H1 (cell line): ENCODE measurements at regions not wholly inside any gene's neighbourhood (a gene's known extent, or its start where the extent isn't known, plus 50 kb on each side); places are given as distances from the start of the nearest gene placed in this dataset.

ENCODE experiments used
- CTCF ChIA-PET: fragments of 300-600 bp; sonication (Branson Sonifier 250); formaldehyde crosslinking; loops from one replicate; lab custom pipeline; 2021; ENCODE audit not compliant: partially characterized antibody; lab: Charles Lee
- POLR2A ChIA-PET: fragments of 300-600 bp; sonication (Branson Sonifier 250); formaldehyde crosslinking; loops from one replicate; lab custom pipeline; 2021; ENCODE audit warnings: inconsistent platforms; ENCODE audit not compliant: partially characterized antibody; lab: Charles Lee
- DNase-seq, 2 experiments: peaks; one replicate each; pipeline versions ENCODE4 v3.0.0 to v3.0.0-alpha.2; 2010 to 2022; ENCODE audit warnings: low spot score in 2 of 2, low read depth in 1 of 2, mixed read lengths in 1 of 2
- FAIRE-seq: peaks from 2 replicates; lab custom pipeline; 2011; peaks lifted over from hg19 to GRCh38; lab: Jason Lieb, UNC
- H2AFZ ChIP-seq: 2 replicates; pipeline ENCODE4 v1.8.1; 2012; ENCODE audit warnings: low read length, inconsistent platforms
- H2AK5ac ChIP-seq: 2 replicates; pipeline ENCODE4 v1.6.1; 2013; ENCODE audit warnings: low read depth, low read length
- H2BK120ac ChIP-seq: replicated peaks from 2 replicates; pipeline ENCODE3; 2013; ENCODE audit warnings: low read depth, low read length, inconsistent platforms
- H2BK12ac ChIP-seq: 2 replicates; pipeline ENCODE4 v1.6.1; 2013; ENCODE audit warnings: low read depth, low read length
- H2BK15ac ChIP-seq: 2 replicates; pipeline ENCODE4 v1.6.1; 2013; ENCODE audit warnings: low read length
- H2BK20ac ChIP-seq: 2 replicates; pipeline ENCODE4 v1.6.1; 2013; ENCODE audit warnings: low read length
- H2BK5ac ChIP-seq: 2 replicates; pipeline ENCODE4 v1.6.1; 2013; ENCODE audit warnings: low read depth, low read length
- H3K14ac ChIP-seq: 2 replicates; pipeline ENCODE4 v1.6.1; 2013; ENCODE audit warnings: inconsistent platforms; ENCODE audit not compliant: insufficient read length
- H3K18ac ChIP-seq: 2 replicates; pipeline ENCODE4 v1.6.1; 2013; ENCODE audit warnings: low read length; ENCODE audit errors: extremely low read depth
- H3K23ac ChIP-seq: 2 replicates; pipeline ENCODE4 v1.6.1; 2013; ENCODE audit warnings: inconsistent platforms; ENCODE audit not compliant: insufficient read length
- H3K23me2 ChIP-seq: 2 replicates; pipeline ENCODE4 v1.6.1; 2013; ENCODE audit warnings: low read depth, low read length
- H3K27ac ChIP-seq: 2 replicates; pipeline ENCODE4 v1.6.1; 2011; ENCODE audit warnings: low read depth, low read length, inconsistent platforms
- H3K27me3 ChIP-seq, 4 experiments: replicated peaks in 1 of 4; 1 replicate in 1 of 4; 2 replicates in 3 of 4; pipeline versions ENCODE4 v1.6.1 to v1.8.1; 2011 to 2013; ENCODE audit warnings: low read length in 3 of 4, mild to moderate bottlenecking in 3 of 4, inconsistent platforms in 2 of 4, mixed read lengths in 2 of 4, moderate library complexity in 1 of 4; ENCODE audit not compliant: control insufficient read depth in 3 of 4, insufficient read depth in 3 of 4; ENCODE audit errors: extremely low read depth in 1 of 4
- H3K36me3 ChIP-seq, 4 experiments: 2 replicates each; pipeline versions ENCODE4 v1.6.1 to v1.8.1; 2011 to 2013; ENCODE audit warnings: mild to moderate bottlenecking in 4 of 4, low read length in 3 of 4, moderate library complexity in 2 of 4, control low read depth in 1 of 4, inconsistent platforms in 1 of 4; ENCODE audit not compliant: insufficient read depth in 4 of 4, control insufficient read depth in 2 of 4
- H3K4ac ChIP-seq: replicated peaks from 2 replicates; pipeline ENCODE3; 2013; ENCODE audit warnings: low read length, low read depth, mixed read lengths, inconsistent platforms; ENCODE audit not compliant: insufficient read length
- H3K4me1 ChIP-seq, 4 experiments: replicated peaks in 1 of 4; 1 replicate in 1 of 4; 2 replicates in 3 of 4; pipeline versions ENCODE4 v1.6.1 to v1.8.1; 2011 to 2013; ENCODE audit warnings: low read length in 3 of 4, inconsistent platforms in 2 of 4, mixed read lengths in 1 of 4; ENCODE audit not compliant: insufficient read depth in 4 of 4, control insufficient read depth in 3 of 4
- H3K4me2 ChIP-seq, 2 experiments: 2 replicates each; pipeline versions ENCODE4 v1.6.1 to v1.8.1; 2011 to 2013; ENCODE audit warnings: low read depth in 2 of 2, low read length in 2 of 2, control low read depth in 1 of 2, inconsistent platforms in 1 of 2, mild to moderate bottlenecking in 1 of 2; ENCODE audit not compliant: insufficient read depth in 1 of 2
- H3K4me3 ChIP-seq, 4 experiments: fragments of 200-600, 300-600 bp in 1 of 4; sonication (generic), shearing (Covaris generic), sonication (Bioruptor Twin) in 1 of 4; 2 replicates each; pipeline versions ENCODE4 v1.5.1 to v1.8.1; 2011 to 2016; ENCODE audit warnings: low read length in 4 of 4, low read depth in 3 of 4, control low read depth in 2 of 4, inconsistent platforms in 2 of 4, mild to moderate bottlenecking in 2 of 4, mixed read lengths in 1 of 4, moderate library complexity in 1 of 4; ENCODE audit not compliant: insufficient read depth in 2 of 4; ENCODE audit errors: extremely low read depth in 1 of 4
- H3K56ac ChIP-seq: replicated peaks from 2 replicates; pipeline ENCODE3; 2013; ENCODE audit warnings: low read depth, mild to moderate bottlenecking, mixed read lengths, low read length, inconsistent platforms; ENCODE audit not compliant: insufficient read length
- H3K79me1 ChIP-seq: 2 replicates; pipeline ENCODE4 v1.6.1; 2013; ENCODE audit warnings: low read depth, low read length, control low read depth
- H3K79me2 ChIP-seq, 2 experiments: 2 replicates each; pipeline versions ENCODE4 v1.6.1 to v1.8.1; 2012 to 2013; ENCODE audit warnings: low read length in 2 of 2, mild to moderate bottlenecking in 2 of 2, inconsistent platforms in 1 of 2; ENCODE audit not compliant: insufficient read depth in 2 of 2, control insufficient read depth in 1 of 2
- H3K9ac ChIP-seq, 4 experiments: replicated peaks in 1 of 4; 1 replicate in 1 of 4; 2 replicates in 3 of 4; pipeline versions ENCODE4 v1.6.1 to v1.8.1; 2011 to 2013; ENCODE audit warnings: low read depth in 3 of 4, low read length in 3 of 4, control low read depth in 2 of 4, mild to moderate bottlenecking in 2 of 4, moderate library complexity in 2 of 4, inconsistent platforms in 1 of 4; ENCODE audit errors: extremely low read depth in 1 of 4
- H3K9me3 ChIP-seq, 2 experiments: 2 replicates each; pipeline versions ENCODE4 v1.6.1 to v1.8.1; 2012 to 2013; ENCODE audit warnings: mild to moderate bottlenecking in 2 of 2, moderate library complexity in 2 of 2, control low read depth in 1 of 2, inconsistent platforms in 1 of 2, low read depth in 1 of 2, low read length in 1 of 2, mixed read lengths in 1 of 2; ENCODE audit not compliant: insufficient read depth in 2 of 2
- H4K20me1 ChIP-seq, 2 experiments: replicated peaks in 1 of 2; 2 replicates each; pipeline versions ENCODE3 to v1.8.1; 2011 to 2013; ENCODE audit warnings: inconsistent platforms in 2 of 2, low read length in 2 of 2, mild to moderate bottlenecking in 1 of 2; ENCODE audit not compliant: insufficient read depth in 2 of 2, control insufficient read depth in 1 of 2
- H4K5ac ChIP-seq: 2 replicates; pipeline ENCODE4 v1.6.1; 2013; ENCODE audit warnings: low read length, low read depth, mixed read lengths, inconsistent platforms; ENCODE audit not compliant: insufficient read length
- H4K8ac ChIP-seq: 2 replicates; pipeline ENCODE4 v1.8.0; 2013; ENCODE audit warnings: mild to moderate bottlenecking, moderate library complexity, low read length, inconsistent platforms; ENCODE audit not compliant: insufficient read depth; ENCODE audit errors: extremely low read depth
- H4K91ac ChIP-seq: replicated peaks from 2 replicates; pipeline ENCODE3; 2013; ENCODE audit warnings: low read length, mixed read lengths, inconsistent platforms; ENCODE audit not compliant: insufficient read length
- BACH1 ChIP-seq: IDR thresholded peaks from 2 replicates; pipeline ENCODE4 v1.6.1; 2012; ENCODE audit warnings: low read length, improper control_type of control experiment
- BCL11A ChIP-seq, 2 experiments: IDR thresholded peaks; one replicate each; pipeline ENCODE4 v1.6.1; 2011; ENCODE audit warnings: low read depth in 2 of 2, low read length in 2 of 2, mild to moderate bottlenecking in 2 of 2
- EGR1 ChIP-seq: IDR thresholded peaks from 2 replicates; pipeline ENCODE4 v1.6.1; 2011; ENCODE audit warnings: low read depth, low read length, borderline replicate concordance
- HDAC6 ChIP-seq: IDR thresholded peaks from one replicate; pipeline ENCODE4 v1.7.1; 2012; ENCODE audit warnings: low read depth, mild to moderate bottlenecking, inconsistent platforms, low read length, moderate library complexity
- NANOG ChIP-seq: IDR thresholded peaks from 2 replicates; pipeline ENCODE4 v1.6.1; 2011; ENCODE audit warnings: low read length, low read depth, mild to moderate bottlenecking, inconsistent platforms; ENCODE audit not compliant: insufficient read depth, poor library complexity, severe bottlenecking
- POU5F1 ChIP-seq: IDR thresholded peaks from 2 replicates; pipeline ENCODE4 v1.6.1; 2011; ENCODE audit warnings: low read depth, mild to moderate bottlenecking, low read length, moderate library complexity
- RXRA ChIP-seq: IDR thresholded peaks from 2 replicates; pipeline ENCODE4 v1.6.1; 2011; ENCODE audit warnings: low read depth, mild to moderate bottlenecking, low read length, moderate library complexity; ENCODE audit not compliant: insufficient read depth
- SIN3A ChIP-seq, 2 experiments: IDR thresholded peaks in 1 of 2; conservative IDR thresholded peaks in 1 of 2; 2 replicates each; pipeline ENCODE4 v1.6.1; 2011 to 2012; ENCODE audit warnings: low read length in 2 of 2, improper control_type of control experiment in 1 of 2, low read depth in 1 of 2, mild to moderate bottlenecking in 1 of 2
- SRF ChIP-seq: IDR thresholded peaks from 2 replicates; pipeline ENCODE4 v1.6.1; 2011; ENCODE audit warnings: mild to moderate bottlenecking, low read depth, low read length, moderate library complexity
- TAF1 ChIP-seq: IDR thresholded peaks from 2 replicates; pipeline ENCODE4 v1.6.1; 2011; ENCODE audit warnings: mild to moderate bottlenecking, low read depth, low read length
- TBP ChIP-seq: IDR thresholded peaks from 2 replicates; pipeline ENCODE4 v1.6.1; 2011; ENCODE audit warnings: low read depth, low read length, improper control_type of control experiment
- ZNF274 ChIP-seq: IDR thresholded peaks from 2 replicates; pipeline ENCODE4 v1.7.0; 2012; ENCODE audit warnings: low read length, borderline replicate concordance; ENCODE audit errors: extremely low read depth
- WGBS, 2 experiments: shearing (Covaris generic) in 1 of 2; methylation state at CpG; one replicate each; pipeline versions ENCODE4 v1.1.6 to v1.1.7; 2013 to 2015; ENCODE audit warnings: low lambda C conversion rate in 2 of 2, mixed read lengths in 2 of 2, inconsistent platforms in 1 of 2, low coverage in 1 of 2, missing lambda C conversion rate in 1 of 2; ENCODE audit not compliant: insufficient replicate concordance in 2 of 2, insufficient coverage in 1 of 2, insufficient read length in 1 of 2; ENCODE audit errors: extremely low coverage in 1 of 2, missing lambda C conversion rate in 1 of 2; 5-methylcytosine and 5-hydroxymethylcytosine counted together
- TF ChIP-seq, protein P1 (sequence below): IDR thresholded peaks from 2 replicates; pipeline ENCODE4 v1.6.1; 2011; ENCODE audit warnings: low read depth, mild to moderate bottlenecking, low read length; ENCODE audit not compliant: insufficient read depth

DNA sequence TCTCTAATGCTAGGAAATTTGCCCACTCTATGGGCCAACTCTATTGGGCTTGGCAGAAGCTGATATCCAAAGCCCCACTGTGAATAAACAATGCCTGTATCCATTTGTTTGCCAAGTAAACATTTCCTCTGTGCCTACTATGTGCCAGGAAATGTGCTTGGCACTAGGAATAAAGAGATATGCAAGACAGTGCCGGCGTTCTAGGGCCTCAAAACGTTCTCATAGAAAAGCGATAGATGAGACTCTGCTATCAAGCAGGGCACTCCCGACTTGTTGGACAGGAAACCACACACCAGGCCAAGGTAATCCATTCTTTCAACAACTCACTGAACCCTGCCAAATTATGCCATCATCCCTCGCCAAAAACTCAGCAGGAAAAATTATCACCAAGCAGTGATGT, 196.7 kb downstream of the IPMK start:
- H3K4me2 ChIP-seq: no peak overlapping the region
- WGBS, 2 experiments: 100% methylated on average over 6 of the region's 6 CpGs; no CpG with 5 or more reads in 1 of the 2 experiments
- H2BK15ac ChIP-seq: no peak overlapping the region
- no peak overlapping the region for H2AFZ ChIP-seq
- no peak overlapping the region for H2BK20ac ChIP-seq
- no peak overlapping the region for H2BK5ac ChIP-seq
- no peak overlapping the region for H3K14ac ChIP-seq
- H4K5ac ChIP-seq: no peak overlapping the region
- no peaks in the 10 kb centered on the region for H3K79me2 ChIP-seq
- TF ChIP-seq POU5F1 (no peak), HDAC6 (no peak), RXRA (no peak), SIN3A (conservative IDR thresholded peaks at IDR 0.05 in 1 of 2, IDR thresholded peaks at IDR 0.05 in 1 of 2; ENCODE audit: low read depth in 1 of 2, low read length in 2 of 2) (no peak), TAF1 (no peak), BACH1 (no peak), BCL11A (IDR thresholded peaks at IDR 0.05; ENCODE audit: low read depth in 2 of 2, low read length in 2 of 2) (no peak), NANOG (no peak), SRF (no peak), EGR1 (no peak), ZNF274 (no peak), TBP (no peak)
- TF ChIP-seq, protein P1, sequence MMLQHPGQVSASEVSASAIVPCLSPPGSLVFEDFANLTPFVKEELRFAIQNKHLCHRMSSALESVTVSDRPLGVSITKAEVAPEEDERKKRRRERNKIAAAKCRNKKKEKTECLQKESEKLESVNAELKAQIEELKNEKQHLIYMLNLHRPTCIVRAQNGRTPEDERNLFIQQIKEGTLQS: no peak
- no peak overlapping the region for H3K9ac ChIP-seq
- H3K4ac ChIP-seq: no peak overlapping the region
- H3K23me2 ChIP-seq: no peaks in the 10 kb centered on the region; the same call in 1 of the 2 replicates
- peaks cover 0 to 3% (median 0%) of the 10 kb centered on the region in 4 experiments; a peak in 1 of 7 replicates for H3K4me1 ChIP-seq
- FAIRE-seq: no peak
- no peak overlapping the region for H4K91ac ChIP-seq
- no peak overlapping the region for H3K27ac ChIP-seq
- no peaks in the 10 kb centered on the region for H4K20me1 ChIP-seq
- no peak overlapping the region for H3K23ac ChIP-seq
- H4K8ac ChIP-seq: no peak overlapping the region
- no peaks in the 10 kb centered on the region for H3K36me3 ChIP-seq
- no peak overlapping the region for H2AK5ac ChIP-seq
- H3K18ac ChIP-seq: no peak overlapping the region
- no peaks in the 10 kb centered on the region for H3K27me3 ChIP-seq
- no peaks in the 10 kb centered on the region for H3K9me3 ChIP-seq
- ChIA-PET POLR2A (no interaction called here), CTCF (interaction anchor here (1.0 to 4.8 kb wide), 2 partner anchors 81 to 671 kb away, joined by 3 to 26 read pairs; no protein-coding TSS in a partner anchor)
- H3K79me1 ChIP-seq: no peaks in the 10 kb centered on the region
- no peak overlapping the region for H3K4me3 ChIP-seq
- H2BK120ac ChIP-seq: no peak overlapping the region
- no peak overlapping the region for H2BK12ac ChIP-seq
- no peak overlapping the region for H3K56ac ChIP-seq
- DNase-seq: no peak
